PC-9 (cell line): ENCODE measurements at regions not wholly inside any gene's neighbourhood (a gene's known extent, or its start where the extent isn't known, plus 50 kb on each side); places are given as distances from the start of the nearest gene placed in this dataset.
A peak's percentile ranks its signal among the peaks of the same experiment; 100 is the strongest.

Experiments
- BruUV-seq: library from RNA; stranded (reverse); fragments of 400-500 nt; replicated peaks from 2 replicates; lab custom pipeline; 2021; lab: Mats Ljungman, UMichigan
- CTCF ChIA-PET: fragments of 300-600 bp; sonication (Branson Sonifier 250); formaldehyde crosslinking; loops from one replicate; lab custom pipeline; 2022; ENCODE audit warnings: antibody characterized with exemption; lab: Charles Lee
- POLR2A ChIA-PET: fragments of 300-600 bp; sonication (Branson Sonifier 250); formaldehyde crosslinking; loops from one replicate; lab custom pipeline; 2022; ENCODE audit warnings: antibody characterized with exemption; ENCODE audit not compliant: unreplicated experiment; lab: Charles Lee
- DNase-seq, 2 experiments: peaks; one replicate each; pipeline versions ENCODE4 v3.0.0 to v3.0.0-alpha.2; 2015 to 2022; ENCODE audit warnings: mixed read lengths in 1 of 2
- H2AFZ ChIP-seq: fragments of 200-600 bp; sonication (generic); 2 replicates; pipeline ENCODE4 v1.8.1; 2017; ENCODE audit warnings: antibody characterized with exemption
- H3F3A ChIP-seq: fragments of 200-600 bp; sonication (generic); 2 replicates; pipeline ENCODE4 v1.8.1; 2017; ENCODE audit warnings: antibody characterized with exemption, mild to moderate bottlenecking, low read depth; ENCODE audit not compliant: insufficient read depth
- H3K27ac ChIP-seq: fragments of 200-600 bp; sonication (generic); 2 replicates; pipeline ENCODE4 v1.6.1; 2016; ENCODE audit warnings: mixed run types
- H3K27me3 ChIP-seq: fragments of 200-600 bp; sonication (generic); 2 replicates; pipeline ENCODE4 v1.6.1; 2016; ENCODE audit warnings: low read depth, mixed run types; ENCODE audit not compliant: insufficient read depth
- H3K36me3 ChIP-seq: fragments of 200-600 bp; sonication (generic); 2 replicates; pipeline ENCODE4 v1.6.1; 2016; ENCODE audit warnings: low read depth, mixed run types
- H3K4me1 ChIP-seq: fragments of 200-600 bp; sonication (generic); replicated peaks from 2 replicates; pipeline ENCODE4 v1.6.1; 2016; ENCODE audit warnings: mixed run types; ENCODE audit not compliant: insufficient read depth
- H3K4me2 ChIP-seq: fragments of 200-600 bp; sonication (generic); 2 replicates; pipeline ENCODE4 v1.6.1; 2017; ENCODE audit warnings: mixed run types
- H3K4me3 ChIP-seq: fragments of 200-600 bp; sonication (generic); 2 replicates; pipeline ENCODE4 v1.6.1; 2016; ENCODE audit warnings: mixed run types
- H3K79me2 ChIP-seq: fragments of 200-600 bp; sonication (generic); 2 replicates; pipeline ENCODE4 v1.6.1; 2017; ENCODE audit warnings: low read depth, mixed run types
- H3K9me2 ChIP-seq: fragments of 200-600 bp; sonication (generic); 2 replicates; pipeline ENCODE4 v1.8.1; 2017; ENCODE audit warnings: mild to moderate bottlenecking; ENCODE audit not compliant: insufficient read depth
- H3K9me3 ChIP-seq: fragments of 200-600 bp; sonication (generic); 2 replicates; pipeline ENCODE4 v1.8.1; 2016; ENCODE audit warnings: low read depth; ENCODE audit not compliant: insufficient read depth
- H4K20me1 ChIP-seq: fragments of 200-600 bp; sonication (generic); 2 replicates; pipeline ENCODE4 v1.8.1; 2017; ENCODE audit not compliant: insufficient read depth
- CTCF ChIP-seq: fragments of 200-600 bp; sonication (generic); conservative IDR thresholded peaks from 2 replicates; pipeline ENCODE4 v1.6.1; 2017; ENCODE audit warnings: mixed run types, antibody characterized with exemption, mild to moderate bottlenecking, moderate library complexity
- EZH2 ChIP-seq: fragments of 200-600 bp; sonication (generic); IDR thresholded peaks from 2 replicates; pipeline ENCODE4 v1.8.0; 2017; ENCODE audit warnings: antibody characterized with exemption, low read depth
- intact Hi-C: fragments of 100-400 bp; cut with micrococcal nuclease; formaldehyde crosslinking; loops from one replicate; pipeline ENCODE4 v1.10.0; 2022; ENCODE audit not compliant: unreplicated experiment

- intact Hi-C loops: loop anchor here (1.0 to 10.0 kb wide), 8 partner anchors 109 to 595 kb away; partner anchors contain the start of genes FAM120C, GNL3L, PHF8 and TSR2
- no peaks in the 10 kb centered on the region for H3K79me2 ChIP-seq
- no peak for TF ChIP-seq EZH2
- TF ChIP-seq CTCF: peak; percentile 77
- H3K36me3 ChIP-seq: no peaks in the 10 kb centered on the region
- peaks cover 25% of the 10 kb centered on the region for H3K4me1 ChIP-seq
- H3K9me2 ChIP-seq: no peaks in the 10 kb centered on the region
- ChIA-PET CTCF (interaction anchor here (0.5 to 1.1 kb wide), 5 partner anchors 147 to 1217 kb away, joined by 3 read pairs; partner anchors contain the start of genes FAM120C, RIBC1, RRAGB and SMC1A), POLR2A (interaction anchor here (0.6 to 1.2 kb wide), 6 partner anchors 21 to 1099 kb away, joined by 4 to 15 read pairs (median 6); partner anchors contain the start of gene GNL3L)
- H3K27ac ChIP-seq: peak overlapping the region; percentile 93
- H3F3A ChIP-seq: peaks cover 15% of the 10 kb centered on the region
- no peaks in the 10 kb centered on the region for H4K20me1 ChIP-seq
- H3K9me3 ChIP-seq: no peaks in the 10 kb centered on the region
- H2AFZ ChIP-seq: peak overlapping the region; percentile 82
- peak; percentile 88 to 95 for DNase-seq
- BruUV-seq: TSS peak; percentile 87
- H3K4me3 ChIP-seq: peak overlapping the region; percentile 57
- peak overlapping the region; percentile 81 for H3K4me2 ChIP-seq
- H3K27me3 ChIP-seq: no peaks in the 10 kb centered on the region
Measured at GRCh38 chrX:54639346-54640102, 109.5 kb downstream of the GNL3L start.

DNA sequence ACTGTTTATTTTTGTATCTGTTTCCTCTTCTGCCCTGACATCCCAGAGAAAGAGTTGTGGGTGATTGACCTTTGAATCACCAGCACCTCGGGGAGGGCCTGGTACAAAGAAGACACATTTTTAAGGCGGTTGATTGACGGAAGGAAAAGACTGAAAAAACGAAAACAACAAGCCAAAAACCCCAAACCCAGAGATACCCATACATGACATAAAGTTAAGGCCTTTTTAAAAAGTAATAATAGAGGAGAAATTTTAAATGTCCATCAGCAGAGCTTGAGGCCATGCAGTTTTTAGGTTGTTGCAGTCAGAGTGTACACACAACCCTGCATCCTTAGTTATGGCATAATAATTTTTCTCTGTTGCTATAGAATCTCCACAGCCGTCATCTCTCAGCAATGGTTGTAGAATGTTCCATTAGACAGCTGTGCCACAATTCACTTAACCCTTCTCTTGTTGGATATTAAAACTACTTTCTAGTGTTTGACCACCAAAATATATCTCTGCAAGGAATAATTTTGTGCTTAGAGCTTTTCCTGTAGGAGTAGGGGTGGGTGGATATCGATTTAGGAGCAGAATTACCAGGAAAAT, 110.2 kb downstream of the GNL3L start:
- Histone ChIP-seq H3K9me3 (no peaks in the 10 kb centered on the region), H3K36me3 (no peaks in the 10 kb centered on the region), H3K4me1 (peaks cover 25% of the 10 kb centered on the region), H4K20me1 (no peaks in the 10 kb centered on the region), H3F3A (peaks cover 15% of the 10 kb centered on the region), H3K27ac (peak overlapping the region; percentile 93), H3K4me2 (peak overlapping the region; percentile 81), H3K27me3 (no peaks in the 10 kb centered on the region), H3K79me2 (no peaks in the 10 kb centered on the region), H2AFZ (peak overlapping the region; percentile 82), H3K4me3 (peak overlapping the region; percentile 57), H3K9me2 (no peaks in the 10 kb centered on the region)
- ChIA-PET POLR2A (interaction anchor here (1.0 to 1.2 kb wide), 4 partner anchors 110 to 1098 kb away, joined by 4 to 15 read pairs (median 8); partner anchors contain the start of gene GNL3L), CTCF (interaction anchor here (0.6 to 0.9 kb wide), 2 partner anchors 147 to 169 kb away, joined by 3 read pairs; no protein-coding TSS in a partner anchor)
- no peak for TF ChIP-seq EZH2
- peak; percentile 31 for TF ChIP-seq CTCF
- DNase-seq: no peak
- intact Hi-C loops: loop anchor here (2.0 to 5.0 kb wide), 2 partner anchors 147 to 417 kb away; no protein-coding TSS in a partner anchor
- no TSS peak for BruUV-seq

GRCh38 chrX:54640736-54641135, 110.7 kb downstream of the GNL3L start:
- no peak overlapping the region for H2AFZ ChIP-seq
- H3K9me2 ChIP-seq: no peaks in the 10 kb centered on the region
- H3K36me3 ChIP-seq: no peaks in the 10 kb centered on the region
- H4K20me1 ChIP-seq: no peaks in the 10 kb centered on the region
- DNase-seq: peak in 1 of 2 experiments; percentile 52
- CTCF ChIA-PET: no interaction called here
- no TSS peak for BruUV-seq
- no peaks in the 10 kb centered on the region for H3K79me2 ChIP-seq
- H3K4me3 ChIP-seq: peak overlapping the region; percentile 57; the same call in 1 of the 2 replicates
- H3K27ac ChIP-seq: no peak overlapping the region
- no peaks in the 10 kb centered on the region for H3K27me3 ChIP-seq
- TF ChIP-seq CTCF (no peak), EZH2 (no peak)
- no peaks in the 10 kb centered on the region for H3K9me3 ChIP-seq
- peak overlapping the region; percentile 81 for H3K4me2 ChIP-seq
- H3F3A ChIP-seq: peaks cover 15% of the 10 kb centered on the region
- peaks cover 25% of the 10 kb centered on the region for H3K4me1 ChIP-seq
- intact Hi-C loops: loop anchor here (2.0 to 5.0 kb wide), 2 partner anchors 146 to 417 kb away; no protein-coding TSS in a partner anchor
- POLR2A ChIA-PET: no interaction called here
